GM10248 (cell line): ENCODE measurements at regions not wholly inside any gene's neighbourhood (a gene's known extent, or its start where the extent isn't known, plus 50 kb on each side); places are given as distances from the start of the nearest gene placed in this dataset.

Source experiments
- CTCF ChIA-PET: fragments of 300-600 bp; sonication (Branson Sonifier 250); formaldehyde crosslinking; extraction: SDS; loops from one replicate; lab custom pipeline; 2021; ENCODE audit warnings: antibody characterized with exemption; lab: Yijun Ruan, JAX
- POLR2A ChIA-PET: fragments of 350-650 bp; sonication (Branson Sonifier 250); formaldehyde crosslinking; extraction: SDS; loops from one replicate; lab custom pipeline; 2020; ENCODE audit warnings: antibody characterized with exemption; lab: Yijun Ruan, JAX
- DNase-seq: peaks from one replicate; pipeline ENCODE4 v3.0.0; 2012; ENCODE audit errors: extremely low spot score
- CTCF ChIP-seq: IDR thresholded peaks from 2 replicates; pipeline ENCODE4 v1.5.1; 2012; ENCODE audit warnings: mild to moderate bottlenecking, low read depth; ENCODE audit errors: extremely low read depth, missing control alignments, control extremely low read depth

GRCh38 chr9:88220652-88221051, 82.4 kb upstream of the SPATA31C2 start:
- ChIA-PET POLR2A (no interaction called here), CTCF (no interaction called here)
- DNase-seq, result no peak
- TF ChIP-seq CTCF, result no peak

- TF ChIP-seq CTCF, result no peak
- POLR2A ChIA-PET, result no interaction called here
Measured at GRCh38 chr9:88219601-88220000, 81.3 kb upstream of the SPATA31C2 start.

GRCh38 chr9:88218726-88219125, 80.5 kb upstream of the SPATA31C2 start:
- DNase-seq, result no peak
- ChIA-PET CTCF (no interaction called here), POLR2A (no interaction called here)
- TF ChIP-seq CTCF, result no peak

More at GRCh38 chr9:88219601-88220000, 81.3 kb upstream of the SPATA31C2 start:
- DNase-seq, result no peak
- CTCF ChIA-PET, result no interaction called here

GRCh38 chr9:88216126-88216995, 78.1 kb upstream of the SPATA31C2 start:
- no peak for TF ChIP-seq CTCF
- CTCF ChIA-PET, result no interaction called here
- no peak for DNase-seq
- POLR2A ChIA-PET, result no interaction called here

GRCh38 chr9:88215196-88216125, 77.2 kb upstream of the SPATA31C2 start:
- CTCF ChIA-PET, result no interaction called here
- DNase-seq, result no peak
- TF ChIP-seq CTCF, result no peak
- POLR2A ChIA-PET, result no interaction called here

GRCh38 chr9:88202321-88202720, 64.0 kb upstream of the SPATA31C2 start:
- ChIA-PET CTCF (no interaction called here), POLR2A (no interaction called here)
- TF ChIP-seq CTCF, result no peak
- no peak for DNase-seq
